Trophoblast cell (in vitro differentiated cells and primary cell): ENCODE measurements at regions not wholly inside any gene's neighbourhood (a gene's known extent, or its start where the extent isn't known, plus 50 kb on each side); places are given as distances from the start of the nearest gene placed in this dataset.

ENCODE experiments used
- DNase-seq, 2 donors: peaks; one replicate each; pipeline ENCODE4 v3.0.0-alpha.2; 2016
- H2AFZ ChIP-seq: 2 replicates; pipeline ENCODE4 v1.6.1; 2013; ENCODE audit warnings: low read length, moderate library complexity, mild to moderate bottlenecking; ENCODE audit not compliant: insufficient read depth, poor library complexity
- H2AK5ac ChIP-seq: 2 replicates; pipeline ENCODE4 v1.6.1; 2013; ENCODE audit warnings: mild to moderate bottlenecking, low read length
- H2BK120ac ChIP-seq: 2 replicates; pipeline ENCODE4 v1.6.1; 2013; ENCODE audit warnings: low read length, mild to moderate bottlenecking, moderate library complexity; ENCODE audit not compliant: insufficient read depth, poor library complexity
- H2BK12ac ChIP-seq: 2 replicates; pipeline ENCODE4 v1.6.1; 2013; ENCODE audit warnings: mild to moderate bottlenecking, low read length, moderate library complexity
- H2BK5ac ChIP-seq: 2 replicates; pipeline ENCODE4 v1.6.1; 2013; ENCODE audit warnings: low read length, low read depth, moderate library complexity, mild to moderate bottlenecking; ENCODE audit not compliant: poor library complexity
- H3K14ac ChIP-seq: 2 replicates; pipeline ENCODE4 v1.6.1; 2013; ENCODE audit warnings: mild to moderate bottlenecking, low read length
- H3K18ac ChIP-seq: 2 replicates; pipeline ENCODE4 v1.6.1; 2013; ENCODE audit warnings: mild to moderate bottlenecking, low read length
- H3K23ac ChIP-seq: 2 replicates; pipeline ENCODE4 v1.6.1; 2013; ENCODE audit warnings: low read length
- H3K27ac ChIP-seq: 2 replicates; pipeline ENCODE4 v1.5.1; 2013; ENCODE audit warnings: low read depth, mild to moderate bottlenecking, inconsistent platforms, low read length, moderate library complexity
- H3K27me3 ChIP-seq: 2 replicates; pipeline ENCODE4 v1.6.1; 2013; ENCODE audit warnings: inconsistent platforms, mild to moderate bottlenecking, low read length, moderate library complexity; ENCODE audit not compliant: insufficient read depth
- H3K36me3 ChIP-seq, 2 experiments: 1 replicate in 1 of 2; 2 replicates in 1 of 2; pipeline ENCODE4 v1.6.1; 2013; ENCODE audit warnings: low read length in 2 of 2, mild to moderate bottlenecking in 2 of 2, moderate library complexity in 1 of 2; ENCODE audit not compliant: insufficient read depth in 2 of 2, control insufficient read depth in 1 of 2
- H3K4ac ChIP-seq: 2 replicates; pipeline ENCODE4 v1.6.1; 2013; ENCODE audit warnings: low read depth, mild to moderate bottlenecking, low read length, moderate library complexity
- H3K4me1 ChIP-seq, 2 experiments: 1 replicate in 1 of 2; 2 replicates in 1 of 2; pipeline ENCODE4 v1.6.1; 2013; ENCODE audit warnings: low read length in 2 of 2, mild to moderate bottlenecking in 2 of 2, moderate library complexity in 1 of 2; ENCODE audit not compliant: insufficient read depth in 2 of 2, control insufficient read depth in 1 of 2
- H3K4me2 ChIP-seq: 2 replicates; pipeline ENCODE4 v1.6.1; 2013; ENCODE audit warnings: inconsistent platforms, mild to moderate bottlenecking, low read length, moderate library complexity
- H3K4me3 ChIP-seq: 2 replicates; pipeline ENCODE4 v1.5.1; 2013; ENCODE audit warnings: mild to moderate bottlenecking, low read depth, low read length, inconsistent platforms
- H3K79me1 ChIP-seq: one replicate; pipeline ENCODE4 v1.6.1; 2013; ENCODE audit warnings: low read length
- H3K79me2 ChIP-seq: 2 replicates; pipeline ENCODE4 v1.6.1; 2013; ENCODE audit warnings: low read length, mild to moderate bottlenecking; ENCODE audit not compliant: control insufficient read depth, insufficient read depth, poor library complexity
- H3K9ac ChIP-seq: 2 replicates; pipeline ENCODE4 v1.6.1; 2013; ENCODE audit warnings: mild to moderate bottlenecking, low read length
- H3K9me3 ChIP-seq: 2 replicates; pipeline ENCODE4 v1.6.1; 2013; ENCODE audit warnings: low read depth, mild to moderate bottlenecking, control low read depth, inconsistent platforms, low read length; ENCODE audit not compliant: insufficient read depth
- H4K12ac ChIP-seq: 2 replicates; pipeline ENCODE4 v1.6.1; 2013; ENCODE audit warnings: low read depth, mild to moderate bottlenecking, low read length, moderate library complexity
- H4K8ac ChIP-seq: 2 replicates; pipeline ENCODE4 v1.6.1; 2013; ENCODE audit warnings: low read depth, mild to moderate bottlenecking, low read length, moderate library complexity
- H4K91ac ChIP-seq: one replicate; pipeline ENCODE4 v1.6.1; 2013; ENCODE audit warnings: low read depth, mild to moderate bottlenecking, low read length, moderate library complexity
- WGBS: extraction: QIAGEN DNeasy Blood & Tissue Kit; methylation state at CpG from one replicate; pipeline ENCODE4 v1.1.7; 2013; ENCODE audit warnings: missing lambda C conversion rate; ENCODE audit not compliant: insufficient read length, insufficient coverage; ENCODE audit errors: extremely low coverage; 5-methylcytosine and 5-hydroxymethylcytosine counted together

- no peaks in the 10 kb centered on the region for H3K9me3 ChIP-seq
- no peaks in the 10 kb centered on the region for H3K79me2 ChIP-seq
- no peak overlapping the region for H4K91ac ChIP-seq
- H3K23ac ChIP-seq, result no peak overlapping the region
- no peak overlapping the region for H2BK12ac ChIP-seq
- no peak overlapping the region for H4K12ac ChIP-seq
- no peaks in the 10 kb centered on the region for H3K27me3 ChIP-seq
- no peak overlapping the region for H3K4me2 ChIP-seq
- no peak for DNase-seq
- H3K4me3 ChIP-seq, result no peak overlapping the region
- peak overlapping the region; percentile 56 for H2BK5ac ChIP-seq
- H3K18ac ChIP-seq, result no peak overlapping the region
- H3K9ac ChIP-seq, result no peak overlapping the region
- no peak overlapping the region for H3K27ac ChIP-seq
- no peaks in the 10 kb centered on the region for H3K36me3 ChIP-seq
- H3K4me1 ChIP-seq, result no peaks in the 10 kb centered on the region
- no peak overlapping the region for H2AK5ac ChIP-seq
- WGBS, result no CpG with 5 or more reads among the region's 3 CpGs
- H3K79me1 ChIP-seq, result no peaks in the 10 kb centered on the region
- H2AFZ ChIP-seq, result no peak overlapping the region
- no peak overlapping the region for H2BK120ac ChIP-seq
- H4K8ac ChIP-seq, result no peak overlapping the region
- no peak overlapping the region for H3K14ac ChIP-seq
- H3K4ac ChIP-seq, result no peak overlapping the region
Measured at GRCh38 chr12:92003701-92004100, 141.9 kb downstream of the BTG1 start.

GRCh38 chr12:92002673-92003382 is 142.8 kb downstream of the BTG1 start:
- Histone ChIP-seq H2AK5ac (no peak overlapping the region), H3K18ac (no peak overlapping the region), H3K23ac (no peak overlapping the region), H2BK12ac (no peak overlapping the region), H2AFZ (no peak overlapping the region), H4K91ac (no peak overlapping the region), H4K8ac (no peak overlapping the region), H3K27ac (no peak overlapping the region), H3K4ac (no peak overlapping the region), H3K27me3 (no peaks in the 10 kb centered on the region), H3K36me3 (no peaks in the 10 kb centered on the region), H2BK5ac (no peak overlapping the region), H3K79me1 (no peaks in the 10 kb centered on the region), H4K12ac (no peak overlapping the region), H3K4me1 (no peaks in the 10 kb centered on the region), H2BK120ac (no peak overlapping the region), H3K14ac (no peak overlapping the region), H3K4me3 (no peak overlapping the region), H3K9me3 (no peaks in the 10 kb centered on the region), H3K4me2 (no peak overlapping the region), H3K79me2 (no peaks in the 10 kb centered on the region), H3K9ac (no peak overlapping the region)
- peak in 1 of 2 donors; percentile 16 for DNase-seq
- WGBS, result no CpG with 5 or more reads among the region's 5 CpGs

DNA sequence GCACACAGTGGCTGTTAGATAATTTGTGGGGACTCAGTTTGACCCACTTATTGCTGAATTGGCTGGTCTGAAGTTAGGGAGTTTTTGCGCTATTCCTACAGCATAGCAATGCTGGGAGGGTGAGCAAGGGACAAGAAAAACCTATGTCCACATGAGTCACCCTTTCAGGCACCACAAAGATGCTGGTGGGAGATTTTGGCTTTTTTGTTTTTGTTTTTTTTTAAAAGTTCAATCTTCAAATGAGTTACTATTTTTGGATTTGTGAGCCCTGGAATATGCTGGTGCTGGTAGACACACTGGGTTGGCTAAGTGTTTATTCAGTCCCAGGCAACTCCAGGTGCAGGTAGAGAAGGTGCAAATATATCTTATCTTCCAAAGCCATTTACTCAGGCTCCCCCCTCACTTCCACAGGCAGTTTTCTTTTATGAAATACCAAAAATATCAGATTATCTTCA is 143.4 kb downstream of the BTG1 start:
- peak; percentile 55 to 83 for DNase-seq
- Histone ChIP-seq H3K79me2 (no peaks in the 10 kb centered on the region), H3K9ac (no peak overlapping the region), H3K36me3 (no peaks in the 10 kb centered on the region), H3K4me1 (no peaks in the 10 kb centered on the region), H2AFZ (no peak overlapping the region), H3K4me2 (no peak overlapping the region), H3K27me3 (no peaks in the 10 kb centered on the region), H3K18ac (no peak overlapping the region), H3K27ac (no peak overlapping the region), H2BK5ac (no peak overlapping the region), H2BK120ac (no peak overlapping the region), H4K91ac (no peak overlapping the region), H3K9me3 (no peaks in the 10 kb centered on the region), H4K12ac (no peak overlapping the region), H3K14ac (no peak overlapping the region), H3K4me3 (no peak overlapping the region), H3K23ac (no peak overlapping the region), H3K79me1 (no peaks in the 10 kb centered on the region), H4K8ac (no peak overlapping the region), H2AK5ac (no peak overlapping the region), H3K4ac (no peak overlapping the region), H2BK12ac (no peak overlapping the region)
- no CpG with 5 or more reads among the region's 1 CpG for WGBS

DNA sequence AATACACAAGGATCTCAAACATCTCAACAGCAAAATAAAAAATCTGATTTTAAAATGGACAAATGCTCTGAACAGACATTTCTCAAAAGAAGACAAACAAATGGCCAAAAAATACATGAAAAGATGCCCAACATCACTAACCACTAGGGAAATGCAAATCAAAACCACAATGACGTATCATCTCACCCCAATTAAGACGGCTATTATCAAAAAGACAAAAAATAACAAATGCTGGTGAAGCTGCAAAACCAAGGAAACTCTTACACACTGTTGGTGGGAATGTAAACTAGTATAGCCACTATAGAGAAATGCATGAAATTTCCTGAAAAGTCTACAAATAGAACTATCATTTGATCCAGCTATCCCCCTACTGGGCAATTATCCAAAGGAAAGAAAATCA is 145.0 kb downstream of the BTG1 start:
- Histone ChIP-seq H3K4me1 (no peaks in the 10 kb centered on the region), H2BK5ac (no peak overlapping the region), H3K4me2 (no peak overlapping the region), H3K9me3 (no peaks in the 10 kb centered on the region), H4K8ac (no peak overlapping the region), H3K14ac (no peak overlapping the region), H2AK5ac (no peak overlapping the region), H3K27me3 (no peaks in the 10 kb centered on the region), H3K4ac (no peak overlapping the region), H3K27ac (no peak overlapping the region), H3K36me3 (no peaks in the 10 kb centered on the region), H2AFZ (no peak overlapping the region), H3K9ac (no peak overlapping the region), H4K91ac (no peak overlapping the region), H3K23ac (no peak overlapping the region), H3K4me3 (no peak overlapping the region), H4K12ac (no peak overlapping the region), H3K79me1 (no peaks in the 10 kb centered on the region), H3K18ac (no peak overlapping the region), H2BK12ac (no peak overlapping the region), H3K79me2 (no peaks in the 10 kb centered on the region), H2BK120ac (no peak overlapping the region)
- no CpG with 5 or more reads among the region's 2 CpGs for WGBS
- no peak for DNase-seq
